GM12875 (cell line): ENCODE measurements at regions not wholly inside any gene's neighbourhood (a gene's known extent, or its start where the extent isn't known, plus 50 kb on each side); places are given as distances from the start of the nearest gene placed in this dataset.

Source experiments
- H3K4me3 ChIP-seq: one replicate; pipeline ENCODE4 v1.5.1; 2011; ENCODE audit warnings: low read depth, low read length, control low read depth
- CTCF ChIP-seq: IDR thresholded peaks from 2 replicates; pipeline ENCODE4 v1.5.1; 2011; ENCODE audit warnings: low read depth, mild to moderate bottlenecking, control low read depth, inconsistent platforms, low read length, moderate library complexity, borderline replicate concordance; ENCODE audit not compliant: insufficient read depth

DNA sequence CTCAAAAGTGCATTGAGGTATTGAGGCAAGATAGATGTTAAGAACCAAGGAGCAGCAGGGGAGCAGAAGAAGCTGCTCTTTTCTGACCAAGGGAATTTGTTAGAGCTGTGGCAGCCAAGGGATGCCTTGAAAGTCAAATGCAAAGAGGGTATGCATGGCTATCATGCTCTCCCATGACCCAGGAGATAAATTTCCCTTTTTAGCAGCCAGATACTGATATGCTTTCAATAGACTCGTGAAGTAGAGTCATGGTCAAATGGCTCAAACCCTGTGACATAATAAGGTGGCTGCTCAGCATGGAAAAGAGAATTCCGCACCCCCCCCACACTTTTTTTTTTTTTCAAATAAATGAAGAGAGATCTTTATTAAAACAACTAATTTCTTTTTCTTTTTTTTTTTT is 180.9 kb upstream of the ACTBL2 start:
- no peak for TF ChIP-seq CTCF
- H3K4me3 ChIP-seq: no peak overlapping the region

DNA sequence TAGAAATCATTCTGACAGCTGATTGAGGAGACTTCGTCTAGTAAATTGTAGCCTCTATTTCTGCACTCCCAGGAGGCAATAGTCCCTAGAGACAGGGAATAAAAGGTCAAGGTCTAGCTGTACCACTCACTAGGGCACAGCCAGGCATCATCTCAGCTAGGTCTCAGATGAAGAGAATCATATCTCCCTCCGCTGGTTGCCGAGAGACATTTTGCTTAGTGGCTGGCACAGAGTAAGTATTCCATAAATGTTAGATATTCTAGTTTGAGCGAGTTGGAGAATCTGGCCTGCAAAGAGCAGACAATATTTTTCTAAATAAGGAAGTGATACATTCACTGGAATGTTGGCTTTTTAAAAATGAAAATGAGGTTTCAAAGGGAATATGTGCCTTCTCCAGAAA is 180.4 kb upstream of the ACTBL2 start:
- no peak for TF ChIP-seq CTCF
- no peak overlapping the region for H3K4me3 ChIP-seq

DNA sequence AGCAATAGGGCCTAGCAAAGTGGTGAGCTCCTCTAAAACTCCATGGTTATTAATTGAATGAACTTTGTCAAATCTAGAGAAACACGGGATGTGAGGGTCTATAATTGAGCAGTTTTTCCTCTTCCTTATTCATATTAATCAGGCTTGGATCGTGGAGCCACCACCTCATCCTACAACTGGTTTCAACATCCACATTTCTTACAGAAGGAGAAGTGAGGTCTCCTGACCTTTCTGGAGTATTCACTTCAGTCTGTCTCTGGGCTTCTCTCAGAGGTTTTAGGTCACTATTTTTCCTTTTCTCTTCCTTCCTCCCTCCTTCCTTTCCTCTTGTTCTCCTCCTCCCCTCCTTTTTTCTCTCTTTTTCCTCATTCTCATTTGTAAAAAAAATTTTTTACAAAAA is 177.3 kb upstream of the ACTBL2 start:
- no peak for TF ChIP-seq CTCF
- H3K4me3 ChIP-seq: no peak overlapping the region

- no peak overlapping the region for H3K4me3 ChIP-seq
- no peak for TF ChIP-seq CTCF
Observed at GRCh38 chr5:57658018-57658417, 175.4 kb upstream of the ACTBL2 start.

DNA sequence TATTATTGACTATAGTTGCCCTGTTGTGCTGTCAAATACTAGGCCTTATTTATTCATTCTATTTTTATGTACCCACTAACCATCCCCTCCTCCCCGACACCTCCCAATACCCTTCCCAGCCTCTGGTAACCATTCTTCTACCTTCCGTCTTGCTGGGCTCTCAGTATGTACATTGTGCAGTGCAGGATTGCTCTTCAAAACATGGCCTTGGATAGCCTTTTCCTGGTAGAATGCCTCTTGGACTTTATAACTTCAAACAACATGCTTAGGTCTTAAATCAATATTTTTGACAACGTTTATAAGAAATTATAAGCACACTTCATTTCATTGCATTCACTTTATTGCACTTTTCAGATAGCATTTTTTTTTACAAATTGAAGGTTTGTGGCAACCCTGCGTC is 172.6 kb upstream of the ACTBL2 start:
- TF ChIP-seq CTCF: no peak

DNA sequence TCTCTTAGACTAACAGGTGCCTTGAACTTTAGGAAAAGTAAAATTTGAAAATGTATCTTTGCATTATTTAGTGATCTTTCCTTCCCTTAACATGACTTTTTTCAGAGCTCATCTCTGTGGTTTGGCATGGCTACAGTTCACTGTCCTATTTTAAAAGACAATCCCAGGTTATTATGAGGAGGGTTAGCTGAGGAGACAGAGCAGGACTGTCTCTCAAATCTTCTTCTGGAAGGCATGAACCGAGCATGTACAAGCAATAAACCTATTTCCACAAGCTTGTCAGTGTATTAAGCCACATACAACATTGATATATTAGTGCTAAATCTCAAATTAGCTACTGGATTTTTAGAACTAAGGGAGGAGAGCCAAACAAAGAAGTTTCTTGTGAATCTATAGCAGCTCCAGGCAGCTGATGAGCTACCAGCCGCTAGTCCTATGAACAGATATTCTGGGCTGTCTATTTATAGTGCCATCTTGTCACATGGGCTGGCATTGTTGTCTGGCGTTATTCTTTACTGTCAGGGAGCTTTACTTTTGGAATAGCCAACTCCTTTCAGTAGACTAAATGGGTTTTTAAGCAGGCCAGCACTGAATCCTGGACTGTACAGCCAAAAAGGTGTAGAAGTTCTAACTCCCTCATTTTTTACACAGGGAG is 171.2 kb upstream of the ACTBL2 start:
- TF ChIP-seq CTCF: no peak
- H3K4me3 ChIP-seq: no peak overlapping the region

More for the DNA sequence above, 172.6 kb upstream of the ACTBL2 start:
- no peak overlapping the region for H3K4me3 ChIP-seq

GRCh38 chr5:57651127-57651526 is 168.5 kb upstream of the ACTBL2 start:
- no peak for TF ChIP-seq CTCF
- no peak overlapping the region for H3K4me3 ChIP-seq
